Erythroblast (primary cell): ENCODE measurements at regions not wholly inside any gene's neighbourhood (a gene's known extent, or its start where the extent isn't known, plus 50 kb on each side); places are given as distances from the start of the nearest gene placed in this dataset.

Source experiments
- GATA1 ChIP-seq: IDR thresholded peaks from 2 replicates; pipeline ENCODE4 v1.6.1; 2011; ENCODE audit warnings: low read depth, mild to moderate bottlenecking, control low read depth, low read length, moderate library complexity
- POLR2A ChIP-seq: IDR thresholded peaks from 2 replicates; pipeline ENCODE4 v1.6.1; 2011; ENCODE audit warnings: mild to moderate bottlenecking, low read length

GRCh38 chr4:115675719-115676118 is 562.3 kb upstream of the NDST4 start:
- no peak for TF ChIP-seq GATA1
- TF ChIP-seq POLR2A: no peak
